Fibroblast of lung (primary cell): ENCODE measurements at regions not wholly inside any gene's neighbourhood (a gene's known extent, or its start where the extent isn't known, plus 50 kb on each side); places are given as distances from the start of the nearest gene placed in this dataset.

Experiments used
- DNase-seq, 2 donors: peaks; one replicate each; pipeline versions ENCODE4 v3.0.0 to v3.0.0-alpha.2; 2010; ENCODE audit warnings: low read depth in 2 of 2
- H2AFZ ChIP-seq: 2 replicates; pipeline ENCODE4 v1.5.1; 2012; ENCODE audit warnings: low read length, control low read depth, inconsistent platforms
- H3K27ac ChIP-seq: 2 replicates; pipeline ENCODE4 v1.5.1; 2011; ENCODE audit warnings: low read length, control low read depth; ENCODE audit not compliant: insufficient read depth
- H3K27me3 ChIP-seq: 2 replicates; pipeline ENCODE4 v1.5.1; 2011; ENCODE audit warnings: mild to moderate bottlenecking, low read length; ENCODE audit not compliant: control insufficient read depth, insufficient read depth
- H3K36me3 ChIP-seq: 2 replicates; pipeline ENCODE4 v1.5.1; 2011; ENCODE audit warnings: low read length; ENCODE audit not compliant: control insufficient read depth, insufficient read depth
- H3K4me1 ChIP-seq: 2 replicates; pipeline ENCODE4 v1.5.1; 2011; ENCODE audit warnings: low read length; ENCODE audit not compliant: control insufficient read depth, insufficient read depth; ENCODE audit errors: extremely low read depth
- H3K4me2 ChIP-seq: 2 replicates; pipeline ENCODE4 v1.5.1; 2011; ENCODE audit warnings: low read length, control low read depth; ENCODE audit not compliant: insufficient read depth; ENCODE audit errors: extremely low read depth
- H3K4me3 ChIP-seq, 4 experiments: fragments of 200-600 bp in 1 of 4; sonication (generic) in 1 of 4; replicated peaks in 1 of 4; 2 replicates each; pipeline ENCODE4 v1.5.1; 2011 to 2016; ENCODE audit warnings: low read length in 4 of 4, low read depth in 3 of 4, mild to moderate bottlenecking in 3 of 4, control low read depth in 2 of 4, inconsistent platforms in 1 of 4, mixed read lengths in 1 of 4; ENCODE audit not compliant: insufficient read depth in 1 of 4; ENCODE audit errors: control extremely low read depth in 1 of 4
- H3K79me2 ChIP-seq: 2 replicates; pipeline ENCODE4 v1.5.1; 2012; ENCODE audit warnings: mild to moderate bottlenecking, low read length, inconsistent platforms; ENCODE audit not compliant: control insufficient read depth, insufficient read depth
- H3K9ac ChIP-seq: 2 replicates; pipeline ENCODE4 v1.5.1; 2011; ENCODE audit warnings: mild to moderate bottlenecking, low read length, control low read depth; ENCODE audit not compliant: insufficient read depth
- H3K9me3 ChIP-seq: 2 replicates; pipeline ENCODE4 v1.5.1; 2012; ENCODE audit warnings: low read depth, low read length; ENCODE audit not compliant: control insufficient read depth, insufficient read depth
- H4K20me1 ChIP-seq: 2 replicates; pipeline ENCODE4 v1.5.1; 2011; ENCODE audit warnings: low read length; ENCODE audit not compliant: control insufficient read depth, insufficient read depth; ENCODE audit errors: extremely low read depth
- CTCF ChIP-seq, 2 donors: IDR thresholded peaks in 1 of 2; conservative IDR thresholded peaks in 1 of 2; 1 replicate in 1 of 2; 2 replicates in 1 of 2; pipeline ENCODE4 v1.5.1; 2011 to 2012; ENCODE audit warnings: low read length in 2 of 2, control low read depth in 1 of 2, inconsistent platforms in 1 of 2, low read depth in 1 of 2, mild to moderate bottlenecking in 1 of 2
- EZH2 ChIP-seq: IDR thresholded peaks from 2 replicates; pipeline ENCODE4 v1.5.1; 2012; ENCODE audit warnings: low read length, control low read depth, mild to moderate bottlenecking; ENCODE audit errors: missing control alignments

- Histone ChIP-seq H3K4me3 (no peak overlapping the region), H3K79me2 (no peaks in the 10 kb centered on the region), H3K9me3 (no peaks in the 10 kb centered on the region), H3K27me3 (no peaks in the 10 kb centered on the region), H3K4me2 (no peak overlapping the region), H3K9ac (no peak overlapping the region), H2AFZ (no peak overlapping the region), H3K27ac (no peak overlapping the region), H3K4me1 (no peaks in the 10 kb centered on the region), H4K20me1 (no peaks in the 10 kb centered on the region), H3K36me3 (no peaks in the 10 kb centered on the region)
- TF ChIP-seq CTCF (conservative IDR thresholded peaks at IDR 0.05 in 1 of 2, IDR thresholded peaks at IDR 0.05 in 1 of 2; ENCODE audit: low read depth in 1 of 2, low read length in 2 of 2) = no peak
- no peak for TF ChIP-seq EZH2
- peak; percentile 66 to 88 for DNase-seq
Observed at GRCh38 chr2:17083902-17084301, 418.3 kb upstream of the CYRIA start.

GRCh38 chr2:17079262-17079661 lies 413.6 kb upstream of the CYRIA start:
- H4K20me1 ChIP-seq = no peaks in the 10 kb centered on the region
- no peak overlapping the region for H2AFZ ChIP-seq
- no peaks in the 10 kb centered on the region for H3K36me3 ChIP-seq
- no peak overlapping the region for H3K9ac ChIP-seq
- no peaks in the 10 kb centered on the region for H3K9me3 ChIP-seq
- no peak overlapping the region for H3K4me2 ChIP-seq
- H3K79me2 ChIP-seq = no peaks in the 10 kb centered on the region
- H3K4me1 ChIP-seq = no peaks in the 10 kb centered on the region
- no peak overlapping the region for H3K27ac ChIP-seq
- TF ChIP-seq EZH2 (no peak), CTCF (conservative IDR thresholded peaks at IDR 0.05 in 1 of 2, IDR thresholded peaks at IDR 0.05 in 1 of 2; ENCODE audit: low read depth in 1 of 2, low read length in 2 of 2) (no peak)
- no peak for DNase-seq
- no peak overlapping the region for H3K4me3 ChIP-seq
- no peaks in the 10 kb centered on the region for H3K27me3 ChIP-seq

GRCh38 chr2:17076533-17076932 lies 410.9 kb upstream of the CYRIA start:
- no peaks in the 10 kb centered on the region for H3K27me3 ChIP-seq
- H3K27ac ChIP-seq = no peak overlapping the region
- H2AFZ ChIP-seq = no peak overlapping the region
- H3K4me2 ChIP-seq = no peak overlapping the region
- no peak for TF ChIP-seq CTCF (conservative IDR thresholded peaks at IDR 0.05 in 1 of 2, IDR thresholded peaks at IDR 0.05 in 1 of 2; ENCODE audit: low read depth in 1 of 2, low read length in 2 of 2)
- TF ChIP-seq EZH2 = no peak
- H3K9me3 ChIP-seq = no peaks in the 10 kb centered on the region
- H3K4me1 ChIP-seq = no peaks in the 10 kb centered on the region
- no peak overlapping the region for H3K9ac ChIP-seq
- DNase-seq = no peak
- no peak overlapping the region for H3K4me3 ChIP-seq
- no peaks in the 10 kb centered on the region for H3K36me3 ChIP-seq
- H3K79me2 ChIP-seq = no peaks in the 10 kb centered on the region
- no peaks in the 10 kb centered on the region for H4K20me1 ChIP-seq
